Uterus (tissue), 2 donors: ENCODE measurements at regions not wholly inside any gene's neighbourhood (a gene's known extent, or its start where the extent isn't known, plus 50 kb on each side); places are given as distances from the start of the nearest gene placed in this dataset.

Experiments
- POLR2A ChIP-seq, 2 donors: fragments of 450-650 bp; IDR thresholded peaks; one replicate each; pipeline ENCODE4 v1.6.1; 2016; ENCODE audit warnings: antibody characterized with exemption in 2 of 2, mild to moderate bottlenecking in 1 of 2, moderate library complexity in 1 of 2
- TF ChIP-seq, protein P1 (sequence below), 4 experiments: fragments of 200-600 bp in 2 of 4; fragments of 450-650 bp in 2 of 4; sonication (generic) in 2 of 4; IDR thresholded peaks; one replicate each; pipeline ENCODE4 v1.5.1; 2016 to 2019; ENCODE audit warnings: antibody characterized with exemption in 4 of 4, mild to moderate bottlenecking in 2 of 4, moderate library complexity in 1 of 4

DNA sequence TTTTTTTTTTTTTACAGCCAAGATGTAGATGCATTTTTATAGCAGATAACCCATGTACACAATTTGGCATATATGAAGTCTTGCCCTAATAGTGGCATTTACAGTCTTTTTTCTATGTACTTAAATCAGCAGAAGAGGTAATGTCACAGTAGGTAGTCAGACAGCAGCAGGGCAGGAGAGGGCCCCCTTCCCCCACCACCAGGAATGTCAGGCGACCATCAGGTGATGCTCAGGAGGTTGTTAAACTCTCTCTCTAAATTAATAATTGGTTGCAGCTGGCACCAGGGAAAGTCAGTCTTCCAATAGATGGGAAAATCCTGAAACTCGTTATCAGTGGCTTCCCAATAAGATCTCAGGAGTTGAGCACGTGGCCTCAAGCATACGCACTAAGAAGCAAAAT lies 188.0 kb upstream of the ADGRB3 start:
- TF ChIP-seq POLR2A (IDR thresholded peaks at IDR 0.05), result no peak
- TF ChIP-seq, protein P1, sequence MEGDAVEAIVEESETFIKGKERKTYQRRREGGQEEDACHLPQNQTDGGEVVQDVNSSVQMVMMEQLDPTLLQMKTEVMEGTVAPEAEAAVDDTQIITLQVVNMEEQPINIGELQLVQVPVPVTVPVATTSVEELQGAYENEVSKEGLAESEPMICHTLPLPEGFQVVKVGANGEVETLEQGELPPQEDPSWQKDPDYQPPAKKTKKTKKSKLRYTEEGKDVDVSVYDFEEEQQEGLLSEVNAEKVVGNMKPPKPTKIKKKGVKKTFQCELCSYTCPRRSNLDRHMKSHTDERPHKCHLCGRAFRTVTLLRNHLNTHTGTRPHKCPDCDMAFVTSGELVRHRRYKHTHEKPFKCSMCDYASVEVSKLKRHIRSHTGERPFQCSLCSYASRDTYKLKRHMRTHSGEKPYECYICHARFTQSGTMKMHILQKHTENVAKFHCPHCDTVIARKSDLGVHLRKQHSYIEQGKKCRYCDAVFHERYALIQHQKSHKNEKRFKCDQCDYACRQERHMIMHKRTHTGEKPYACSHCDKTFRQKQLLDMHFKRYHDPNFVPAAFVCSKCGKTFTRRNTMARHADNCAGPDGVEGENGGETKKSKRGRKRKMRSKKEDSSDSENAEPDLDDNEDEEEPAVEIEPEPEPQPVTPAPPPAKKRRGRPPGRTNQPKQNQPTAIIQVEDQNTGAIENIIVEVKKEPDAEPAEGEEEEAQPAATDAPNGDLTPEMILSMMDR (IDR thresholded peaks at IDR 0.05), result no peak
